ENCODE measurements at regions not wholly inside any gene's neighbourhood (a gene's known extent, or its start where the extent isn't known, plus 50 kb on each side); places are given as distances from the start of the nearest gene placed in this dataset.

GRCh38 chr4:11670304-11670703 is 241.6 kb upstream of the HS3ST1 start:
- Histone ChIP-seq H3K27ac (ENCODE audit: insufficient read depth, low read length) (no peak overlapping the region), H3K4me1 (ENCODE audit: control insufficient read depth, insufficient read depth, low read length) (no peaks in the 10 kb centered on the region), H3K9me3 (ENCODE audit: control insufficient read depth, insufficient read depth, low read length) (no peaks in the 10 kb centered on the region), H3K56ac (ENCODE audit: extremely low read depth, insufficient read depth, low read length) (no peak overlapping the region), H2BK15ac (ENCODE audit: low read depth, low read length) (no peak overlapping the region), H3K18ac (ENCODE audit: low read depth, low read length) (no peak overlapping the region), H3K79me1 (ENCODE audit: low read depth in 1 of 2, low read length in 2 of 2) (no peaks in the 10 kb centered on the region), H2AK9ac (replicated peaks; ENCODE audit: low read depth, low read length, poor library complexity) (no peak overlapping the region), H2AK5ac (ENCODE audit: low read depth, low read length) (no peak overlapping the region), H3K4me2 (ENCODE audit: low read depth, low read length) (no peak overlapping the region), H2BK120ac (ENCODE audit: low read depth, low read length) (no peak overlapping the region), H3K14ac (replicated peaks; ENCODE audit: low read depth, low read length) (no peak overlapping the region), H3K4ac (ENCODE audit: low read depth, low read length) (no peak overlapping the region), H4K8ac (ENCODE audit: low read depth in 2 of 2, low read length in 2 of 2) (no peak overlapping the region), H2AFZ (replicated peaks; ENCODE audit: low read length, poor library complexity) (no peak overlapping the region), H3K9ac (ENCODE audit: low read depth, low read length) (no peak overlapping the region), H4K91ac (ENCODE audit: insufficient read depth, low read depth, low read length) (no peak overlapping the region), H3K23ac (ENCODE audit: low read depth, low read length) (no peak overlapping the region), H2BK5ac (ENCODE audit: low read depth, low read length, poor library complexity, severe bottlenecking) (no peak overlapping the region), H3K27me3 (ENCODE audit: control insufficient read depth, insufficient read depth, low read length) (no peaks in the 10 kb centered on the region), H4K5ac (ENCODE audit: low read depth, low read length) (no peak overlapping the region), H3K4me3 (ENCODE audit: insufficient read depth, low read depth, low read length) (no peak overlapping the region), H3K9me1 (ENCODE audit: insufficient read depth, low read length) (no peaks in the 10 kb centered on the region), H3K36me3 (ENCODE audit: control insufficient read depth, insufficient read depth, low read length) (no peaks in the 10 kb centered on the region), H4K20me1 (ENCODE audit: insufficient read depth, low read length) (no peaks in the 10 kb centered on the region), H2BK20ac (ENCODE audit: low read depth, low read length) (no peak overlapping the region)
- ATAC-seq (ENCODE audit: low read depth) (no peak), DNase-seq (no peak)
- BruUV-seq (replicated peaks), result no TSS peak
- dilution Hi-C loops (cut with HindIII; ENCODE audit: low sequenced_read_pairs, unreplicated experiment), result no loop called here
- TF ChIP-seq MAFK (IDR thresholded peaks at IDR 0.05; ENCODE audit: low read depth, low read length) (no peak), CTCF (conservative IDR thresholded peaks at IDR 0.05; ENCODE audit: low read depth, low read length) (no peak), USF2 (IDR thresholded peaks at IDR 0.05; ENCODE audit: low read depth, low read length) (no peak), BHLHE40 (IDR thresholded peaks at IDR 0.05; ENCODE audit: low read depth, low read length) (no peak), RFX5 (IDR thresholded peaks at IDR 0.05; ENCODE audit: low read depth, low read length) (no peak), CHD1 (IDR thresholded peaks at IDR 0.05; ENCODE audit: low read depth, low read length) (no peak), POLR2A (IDR thresholded peaks at IDR 0.05; ENCODE audit: low read depth, low read length) (no peak), RAD21 (IDR thresholded peaks at IDR 0.05; ENCODE audit: low read length) (no peak), SMC3 (IDR thresholded peaks at IDR 0.05; ENCODE audit: low read depth, low read length) (no peak), MAZ (IDR thresholded peaks at IDR 0.05; ENCODE audit: borderline replicate concordance, low read depth, low read length) (no peak), NFE2L2 (IDR thresholded peaks at IDR 0.05; ENCODE audit: low read depth, low read length) (no peak), RCOR1 (IDR thresholded peaks at IDR 0.05; ENCODE audit: insufficient replicate concordance, low read length) (no peak), ELK1 (IDR thresholded peaks at IDR 0.05; ENCODE audit: borderline replicate concordance, low read depth, low read length) (no peak), CEBPB (IDR thresholded peaks at IDR 0.05; ENCODE audit: low read depth, low read length) (no peak), FOS (IDR thresholded peaks at IDR 0.05; ENCODE audit: low read depth, low read length) (no peak), MXI1 (IDR thresholded peaks at IDR 0.05; ENCODE audit: borderline replicate concordance, low read depth, low read length) (no peak)
- POLR2A ChIA-PET (ENCODE audit: unreplicated experiment), result no interaction called here
- in situ Hi-C loops (cut with MboI; ENCODE audit: low sequenced_read_pairs), result no loop called here
- intact Hi-C loops (cut with micrococcal nuclease), result no loop called here
- CTCF ChIA-PET, result no interaction called here
